HG03025 (cell line): ENCODE measurements at regions not wholly inside any gene's neighbourhood (a gene's known extent, or its start where the extent isn't known, plus 50 kb on each side); places are given as distances from the start of the nearest gene placed in this dataset.

ENCODE experiments used
- ATAC-seq: cut with Tn5 transposase; IDR thresholded peaks from one replicate; pipeline ENCODE4 v1.9.1; 2021; ENCODE audit warnings: mild to moderate bottlenecking, moderate library complexity; ENCODE audit not compliant: unreplicated experiment, low FRiP score

DNA sequence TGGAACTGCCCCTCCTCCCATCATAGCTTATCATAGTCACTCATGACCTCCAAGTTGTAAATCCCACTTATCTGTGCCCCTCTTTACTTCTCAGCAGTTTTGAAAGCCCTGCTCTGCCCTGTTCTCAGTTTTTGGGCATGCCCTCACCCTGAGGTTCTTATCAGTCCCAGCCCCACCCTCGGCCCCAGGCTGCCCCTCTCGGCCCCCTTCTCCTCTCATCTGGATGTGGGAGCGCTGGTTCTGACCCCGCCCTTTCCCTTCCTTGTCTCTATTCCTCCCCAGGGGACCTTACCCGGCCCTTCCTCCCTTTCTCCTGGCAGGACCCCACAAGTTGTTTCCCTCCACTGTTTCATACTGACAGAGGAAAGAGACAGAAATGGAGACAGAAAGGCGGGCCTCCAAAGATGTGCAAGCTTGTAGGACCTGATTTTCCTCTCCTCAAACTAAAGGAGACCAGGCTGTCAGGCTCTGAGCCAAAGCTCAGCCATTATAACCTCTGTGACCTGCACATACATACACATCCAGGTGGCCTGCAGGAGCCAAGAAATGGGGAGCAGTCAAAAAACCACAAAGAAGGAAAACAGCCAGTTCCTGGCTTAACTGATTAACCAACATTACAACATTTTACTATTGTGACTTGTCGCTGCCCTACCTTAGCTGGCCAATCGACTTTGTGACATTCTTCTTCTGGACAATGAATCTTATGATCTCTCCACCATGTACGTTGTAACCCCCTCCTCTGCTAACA lies 171.0 kb upstream of the HS6ST1 start:
- ATAC-seq = no peak

DNA sequence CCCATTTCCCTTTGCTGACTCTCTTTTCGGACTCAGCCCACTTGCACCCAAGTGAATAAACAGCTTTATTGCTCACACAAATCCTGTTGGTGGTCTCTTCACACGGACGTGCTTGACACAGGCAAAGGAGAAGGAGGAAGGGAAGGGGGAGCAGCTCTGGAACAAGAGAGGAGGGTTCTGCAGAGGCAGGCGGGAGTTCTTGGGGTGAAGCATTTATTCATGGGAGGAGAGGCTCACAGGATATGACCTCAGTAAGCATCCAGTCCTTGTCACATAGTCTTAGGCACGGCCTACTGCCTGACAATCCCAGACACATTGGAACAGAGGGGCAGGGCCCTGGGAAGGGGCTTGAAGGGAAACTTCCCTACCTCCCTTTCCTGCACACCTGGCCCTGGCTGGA lies 171.7 kb upstream of the HS6ST1 start:
- no peak for ATAC-seq

- no peak for ATAC-seq
Observed at GRCh38 chr2:128490881-128491691, 172.4 kb upstream of the HS6ST1 start.

DNA sequence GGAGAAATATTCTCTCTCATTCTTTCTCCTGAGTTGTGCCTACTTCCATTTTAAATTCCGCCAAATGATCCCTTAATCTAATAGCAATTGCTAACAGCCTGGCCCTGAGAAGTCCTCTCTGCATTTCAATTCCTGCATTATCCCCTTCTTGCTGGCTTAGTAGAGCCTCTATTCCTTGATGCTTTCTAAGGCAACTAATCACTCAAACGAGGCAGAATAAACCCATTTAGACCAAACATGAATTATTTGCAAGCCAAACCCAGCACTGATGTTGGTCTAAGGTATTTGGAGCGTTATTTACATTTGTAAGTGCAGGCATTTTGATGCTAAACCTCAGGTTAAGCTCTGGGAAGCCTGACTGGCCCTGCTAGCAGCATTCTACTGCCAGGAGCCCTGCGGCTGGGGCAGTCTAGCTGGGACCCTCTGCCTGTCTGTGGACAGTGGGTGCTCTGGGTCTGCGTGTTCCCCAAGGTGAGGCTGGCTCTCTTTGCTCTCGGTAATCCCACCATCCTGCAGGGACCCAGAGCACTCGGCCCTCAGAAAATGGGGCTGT lies 173.1 kb upstream of the HS6ST1 start:
- ATAC-seq = no peak

- ATAC-seq = no peak
Observed at GRCh38 chr2:128492966-128493811, 174.5 kb upstream of the HS6ST1 start.

DNA sequence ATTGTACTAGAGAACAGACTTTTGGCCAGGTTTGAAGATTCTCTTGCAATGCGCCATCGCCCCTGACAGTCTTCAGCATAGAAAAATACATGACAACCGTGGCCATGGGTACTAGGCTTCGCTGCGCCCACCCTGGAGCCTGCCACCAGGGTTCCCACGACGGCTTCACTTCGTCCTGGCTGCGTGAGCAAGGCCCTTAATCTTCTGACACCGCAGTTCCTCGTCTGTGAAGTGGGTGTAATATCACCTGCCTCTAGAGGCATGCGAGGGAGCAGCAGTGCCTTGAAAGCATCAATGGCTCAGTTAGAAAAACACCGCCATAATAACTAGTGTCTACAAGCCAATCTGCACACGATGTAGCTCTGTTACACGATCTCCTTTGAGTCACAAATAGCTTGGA lies 175.2 kb upstream of the HS6ST1 start:
- no peak for ATAC-seq

- no peak for ATAC-seq
Observed at GRCh38 chr2:128494307-128494639, 175.6 kb upstream of the HS6ST1 start.

DNA sequence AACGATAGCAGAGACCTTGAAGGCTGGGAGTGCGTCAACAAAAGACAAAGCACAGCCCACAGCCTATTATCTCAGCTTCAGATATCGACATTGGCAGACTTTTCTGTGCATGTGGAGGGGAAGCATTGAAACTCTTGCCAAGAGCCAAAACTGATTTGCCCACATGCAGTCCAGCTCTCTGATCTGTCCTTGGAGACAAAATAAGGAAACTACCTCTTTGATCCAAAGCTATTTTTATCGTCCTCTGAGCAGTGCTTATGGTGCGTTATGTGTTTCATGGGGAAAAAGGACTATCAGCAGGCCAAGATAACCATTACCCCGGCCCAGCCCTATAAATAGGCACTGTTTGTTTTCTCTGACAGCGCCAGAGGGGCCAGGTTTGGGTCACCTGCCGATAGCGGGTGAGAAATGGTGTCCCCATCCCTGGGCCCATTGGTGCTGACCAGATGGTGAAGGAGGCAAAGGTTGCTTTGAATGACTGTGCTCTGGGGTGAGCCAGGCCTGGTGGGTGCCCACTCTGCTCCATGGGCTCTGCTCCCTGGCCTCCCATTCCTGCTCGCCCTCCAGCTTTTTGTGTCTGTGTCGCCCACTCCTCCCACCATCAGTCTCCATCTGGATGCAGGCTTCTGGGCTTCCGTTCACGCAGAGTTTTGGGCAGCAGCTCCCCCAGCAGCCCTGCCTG lies 176.1 kb upstream of the HS6ST1 start:
- no peak for ATAC-seq

GRCh38 chr2:128495996-128496547 lies 177.4 kb upstream of the HS6ST1 start:
- ATAC-seq = no peak

- ATAC-seq = no peak
Observed at GRCh38 chr2:128496700-128497099, 178.0 kb upstream of the HS6ST1 start.

DNA sequence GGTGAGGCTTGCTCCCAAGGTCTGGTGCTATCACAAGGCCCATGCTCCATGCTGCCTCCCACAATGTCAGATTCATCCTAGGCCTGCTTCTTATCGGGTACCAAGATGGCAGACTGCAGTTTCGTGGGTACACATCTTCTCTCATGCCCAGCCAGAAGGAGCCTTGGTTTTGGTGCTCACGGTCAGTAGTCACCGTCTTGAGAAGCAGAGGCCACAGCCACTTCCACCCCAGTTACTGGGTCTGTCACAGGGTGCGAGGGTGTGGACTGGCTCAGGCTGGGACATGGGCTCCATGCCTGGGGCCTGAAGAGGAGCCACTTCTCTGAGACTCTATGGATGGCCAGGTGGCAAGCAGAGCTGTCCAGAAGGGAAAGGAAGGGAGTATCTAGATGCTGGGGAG lies 178.8 kb upstream of the HS6ST1 start:
- no peak for ATAC-seq

DNA sequence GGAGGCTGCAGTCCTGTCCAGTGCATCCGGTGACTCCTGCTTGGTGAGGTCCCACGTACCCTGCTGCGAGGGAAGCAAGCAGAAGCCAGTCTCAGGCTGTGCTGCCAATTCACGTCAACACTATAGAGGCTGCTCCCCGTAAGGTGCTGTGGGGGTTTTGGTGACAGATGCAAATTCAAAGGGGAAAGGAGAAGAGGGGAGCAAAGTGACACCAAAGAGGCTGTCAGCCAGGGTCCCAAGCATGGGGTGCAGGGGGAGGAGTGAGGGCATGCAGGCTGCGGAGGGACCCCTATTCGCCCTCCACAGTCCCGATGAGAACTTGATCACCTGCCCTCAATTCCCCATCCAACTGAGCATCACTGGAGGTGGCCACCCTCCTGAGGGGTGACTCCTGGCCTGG lies 179.4 kb upstream of the HS6ST1 start:
- no peak for ATAC-seq

DNA sequence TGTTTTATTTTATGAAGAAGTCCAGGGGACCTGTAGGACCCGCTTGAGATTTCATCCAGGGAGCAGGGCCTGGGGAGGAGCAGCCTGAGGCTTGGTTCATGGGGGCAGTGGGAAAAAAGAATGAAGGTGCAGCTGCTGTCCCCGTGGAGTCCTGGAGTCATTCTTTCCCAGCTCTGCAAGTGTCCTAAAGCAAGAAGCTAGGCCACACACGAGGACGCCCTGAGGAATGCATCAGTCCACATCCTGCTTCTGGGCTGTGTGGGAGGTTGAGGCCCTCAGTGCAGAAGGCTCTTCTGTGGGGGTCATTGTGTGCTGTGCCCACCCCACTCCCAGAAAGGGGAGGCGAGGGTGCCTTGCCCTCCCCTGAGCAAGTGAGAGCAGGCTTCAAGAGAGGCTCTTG lies 179.9 kb upstream of the HS6ST1 start:
- no peak for ATAC-seq

- ATAC-seq = no peak
Observed at GRCh38 chr2:128499367-128500137, 180.9 kb upstream of the HS6ST1 start.

- no peak for ATAC-seq
Observed at GRCh38 chr2:128500138-128500800, 181.6 kb upstream of the HS6ST1 start.

DNA sequence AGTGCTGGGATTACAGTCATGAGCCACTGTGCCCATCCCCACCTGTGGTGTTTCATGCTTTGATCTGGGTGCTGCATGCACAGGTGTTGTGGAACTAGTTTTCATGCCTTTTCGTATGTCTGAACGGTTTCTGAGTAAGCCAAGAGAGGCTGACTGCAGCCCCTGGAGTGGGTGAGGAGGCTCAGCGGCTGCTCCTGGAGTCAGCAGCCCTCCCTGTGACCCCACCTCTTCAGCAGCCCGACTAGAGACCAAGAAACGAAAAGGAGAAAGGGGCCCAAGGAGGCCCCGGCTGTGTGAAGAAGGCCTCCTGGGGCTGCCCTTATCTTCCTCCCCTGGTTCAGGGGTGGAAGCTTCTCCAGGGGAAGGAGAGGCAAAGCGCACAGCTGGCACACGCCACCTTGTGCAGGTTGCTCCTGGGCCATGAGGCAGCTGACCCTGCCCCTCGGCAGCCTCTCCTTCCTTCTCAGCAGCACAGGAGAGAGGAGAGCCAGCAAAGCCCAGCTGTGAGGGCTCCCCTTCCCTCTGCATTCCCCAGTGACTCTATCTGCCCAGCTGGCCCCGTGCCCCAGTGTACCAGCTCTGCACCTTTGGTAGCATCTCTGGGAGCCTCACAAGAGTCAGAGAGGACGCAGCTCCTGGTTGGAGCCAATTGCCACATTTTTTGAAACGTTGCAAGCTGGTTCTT lies 182.5 kb upstream of the HS6ST1 start:
- no peak for ATAC-seq

- no peak for ATAC-seq
Observed at GRCh38 chr2:128501700-128502099, 183.0 kb upstream of the HS6ST1 start.

GRCh38 chr2:128502200-128502599 lies 183.5 kb upstream of the HS6ST1 start:
- no peak for ATAC-seq
